Parathyroid adenoma (tissue), 2 donors: ENCODE measurements at regions not wholly inside any gene's neighbourhood (a gene's known extent, or its start where the extent isn't known, plus 50 kb on each side); places are given as distances from the start of the nearest gene placed in this dataset.

Source experiments
- H2AFZ ChIP-seq: fragments of 300-600 bp; sonication (generic); one replicate; pipeline ENCODE4 v1.7.0; 2017; ENCODE audit warnings: antibody characterized with exemption, mild to moderate bottlenecking
- H3K27ac ChIP-seq: fragments of 300-600 bp; sonication (generic); one replicate; pipeline ENCODE4 v1.7.0; 2017
- H3K27me3 ChIP-seq: fragments of 300-600 bp; sonication (generic); one replicate; pipeline ENCODE4 v1.7.0; 2017; ENCODE audit warnings: low read length; ENCODE audit not compliant: control insufficient read depth, insufficient read depth
- H3K36me3 ChIP-seq: fragments of 300-600 bp; sonication (generic); one replicate; pipeline ENCODE4 v1.7.0; 2017; ENCODE audit warnings: low read length; ENCODE audit not compliant: control insufficient read depth, insufficient read depth
- H3K4me1 ChIP-seq: fragments of 300-600 bp; sonication (generic); one replicate; pipeline ENCODE4 v1.7.0; 2017; ENCODE audit warnings: control low read depth
- H3K4me2 ChIP-seq: fragments of 300-600 bp; sonication (generic); one replicate; pipeline ENCODE4 v1.7.0; 2017; ENCODE audit warnings: low read length
- H3K4me3 ChIP-seq: fragments of 300-600 bp; sonication (generic); one replicate; pipeline ENCODE4 v1.7.0; 2017; ENCODE audit warnings: low read depth, low read length
- H3K79me2 ChIP-seq: fragments of 300-600 bp; sonication (generic); one replicate; pipeline ENCODE4 v1.7.0; 2017; ENCODE audit warnings: control low read depth
- H3K9ac ChIP-seq: fragments of 300-600 bp; sonication (generic); one replicate; pipeline ENCODE4 v1.7.0; 2017; ENCODE audit warnings: mild to moderate bottlenecking
- H3K9me3 ChIP-seq: fragments of 300-600 bp; sonication (generic); one replicate; pipeline ENCODE4 v1.7.0; 2017; ENCODE audit warnings: low read length; ENCODE audit not compliant: control insufficient read depth
- CTCF ChIP-seq: fragments of 300-600 bp; sonication (generic); IDR thresholded peaks from one replicate; pipeline ENCODE4 v1.7.0; 2017; ENCODE audit warnings: antibody characterized with exemption, mild to moderate bottlenecking
- donor health status: primary hyperparathyroidism.

- Histone ChIP-seq H3K79me2 (no peaks in the 10 kb centered on the region), H3K4me2 (no peak overlapping the region), H3K4me3 (no peak overlapping the region), H3K9me3 (no peaks in the 10 kb centered on the region), H3K36me3 (no peaks in the 10 kb centered on the region), H3K27me3 (no peaks in the 10 kb centered on the region), H3K27ac (no peak overlapping the region), H3K9ac (no peak overlapping the region), H3K4me1 (no peaks in the 10 kb centered on the region), H2AFZ (no peak overlapping the region)
- no peak for TF ChIP-seq CTCF
These were observed 355.1 kb downstream of the PDHA2 start for GRCh38 chr4:96194993-96195392.

GRCh38 chr4:96205143-96205936, 365.4 kb downstream of the PDHA2 start:
- H3K4me1 ChIP-seq, result no peaks in the 10 kb centered on the region
- H3K9me3 ChIP-seq, result no peaks in the 10 kb centered on the region
- TF ChIP-seq CTCF, result no peak
- no peak overlapping the region for H2AFZ ChIP-seq
- no peaks in the 10 kb centered on the region for H3K27me3 ChIP-seq
- no peaks in the 10 kb centered on the region for H3K36me3 ChIP-seq
- no peak overlapping the region for H3K4me2 ChIP-seq
- H3K27ac ChIP-seq, result no peak overlapping the region
- H3K4me3 ChIP-seq, result no peak overlapping the region
- no peak overlapping the region for H3K9ac ChIP-seq
- H3K79me2 ChIP-seq, result no peaks in the 10 kb centered on the region

GRCh38 chr4:96227515-96227914, 387.6 kb downstream of the PDHA2 start:
- Histone ChIP-seq H3K4me3 (no peak overlapping the region), H3K36me3 (no peaks in the 10 kb centered on the region), H2AFZ (no peak overlapping the region), H3K4me2 (no peak overlapping the region), H3K9ac (no peak overlapping the region), H3K9me3 (peaks cover under 1% of the 10 kb centered on the region), H3K27me3 (no peaks in the 10 kb centered on the region), H3K27ac (no peak overlapping the region), H3K79me2 (no peaks in the 10 kb centered on the region), H3K4me1 (no peaks in the 10 kb centered on the region)
- no peak for TF ChIP-seq CTCF

- no peak overlapping the region for H3K9ac ChIP-seq
- no peak overlapping the region for H3K27ac ChIP-seq
- no peak for TF ChIP-seq CTCF
These were observed 388.6 kb downstream of the PDHA2 start for GRCh38 chr4:96228463-96228862.

GRCh38 chr4:96240041-96240440, 400.1 kb downstream of the PDHA2 start:
- Histone ChIP-seq H3K9me3 (no peaks in the 10 kb centered on the region), H3K4me1 (no peaks in the 10 kb centered on the region), H3K4me2 (no peak overlapping the region), H3K36me3 (no peaks in the 10 kb centered on the region), H2AFZ (no peak overlapping the region), H3K4me3 (no peak overlapping the region), H3K9ac (no peak overlapping the region), H3K27me3 (no peaks in the 10 kb centered on the region), H3K79me2 (no peaks in the 10 kb centered on the region), H3K27ac (no peak overlapping the region)
- no peak for TF ChIP-seq CTCF

More at GRCh38 chr4:96228463-96228862, 388.6 kb downstream of the PDHA2 start:
- Histone ChIP-seq H3K9me3 (peaks cover 3% of the 10 kb centered on the region), H3K27me3 (no peaks in the 10 kb centered on the region), H3K79me2 (no peaks in the 10 kb centered on the region), H3K4me2 (no peak overlapping the region), H3K4me1 (no peaks in the 10 kb centered on the region), H3K4me3 (no peak overlapping the region), H3K36me3 (no peaks in the 10 kb centered on the region), H2AFZ (no peak overlapping the region)
